ENCODE measurements at regions not wholly inside any gene's neighbourhood (a gene's known extent, or its start where the extent isn't known, plus 50 kb on each side); places are given as distances from the start of the nearest gene placed in this dataset.

DNA sequence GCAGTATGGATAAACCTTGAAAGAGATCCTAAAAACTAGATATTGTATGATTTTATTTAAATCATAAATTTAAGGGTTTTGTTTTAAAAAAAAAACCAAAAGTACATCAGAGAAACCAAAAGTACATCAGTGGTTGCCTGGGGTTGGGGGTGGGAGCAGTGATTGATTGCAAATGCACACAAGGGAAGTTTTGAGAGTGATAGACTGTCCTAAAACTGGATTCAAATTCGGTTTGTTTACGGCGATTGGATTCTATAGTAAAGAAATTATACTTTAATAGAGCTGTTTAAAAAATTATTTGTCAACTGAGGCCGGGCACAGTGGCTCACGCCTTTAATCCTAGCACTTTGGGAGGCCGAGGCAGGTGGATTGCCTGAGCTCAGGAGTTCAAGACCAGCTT, 179.8 kb downstream of the METTL4 start:
- Histone ChIP-seq H3K27ac (ENCODE audit: low read depth in 1 of 2, low read length in 2 of 2) (no peak overlapping the region), H3K27me3 (ENCODE audit: control insufficient read depth in 4 of 4, insufficient read depth in 4 of 4, low read length in 3 of 4) (no peaks in the 10 kb centered on the region), H3K36me3 (ENCODE audit: control insufficient read depth in 4 of 4, insufficient read depth in 3 of 4, low read depth in 1 of 4, low read length in 3 of 4) (no peaks in the 10 kb centered on the region), H3K4me3 (ENCODE audit: low read depth in 1 of 3, low read length in 3 of 3) (no peak overlapping the region), H3K9me3 (ENCODE audit: control insufficient read depth in 4 of 4, low read length in 3 of 4) (no peaks in the 10 kb centered on the region), H3K9ac (ENCODE audit: low read depth in 1 of 2, low read length in 2 of 2) (no peak overlapping the region), H3K4me1 (ENCODE audit: control insufficient read depth in 4 of 4, insufficient read depth in 4 of 4, low read length in 3 of 4) (no peaks in the 10 kb centered on the region)
- DNase-seq (ENCODE audit: low spot score): no peak
- 72% methylated on average over 6 of the region's 6 CpGs for WGBS
- TF ChIP-seq TAF1 (conservative IDR thresholded peaks at IDR 0.05) (no peak), FOXA2 (IDR thresholded peaks at IDR 0.05) (no peak), RAD21 (IDR thresholded peaks at IDR 0.05) (no peak), EGR1 (IDR thresholded peaks at IDR 0.05; ENCODE audit: low read depth in 2 of 2) (no peak), YY1 (IDR thresholded peaks at IDR 0.05) (no peak), SP1 (IDR thresholded peaks at IDR 0.05) (no peak), FOXA1 (IDR thresholded peaks at IDR 0.05) (no peak), HNF4A (conservative IDR thresholded peaks at IDR 0.05) (no peak), RXRA (IDR thresholded peaks at IDR 0.05) (no peak), JUND (IDR thresholded peaks at IDR 0.05) (no peak), GABPA (IDR thresholded peaks at IDR 0.05 in 1 of 2, conservative IDR thresholded peaks at IDR 0.05 in 1 of 2) (no peak), HNF4G (IDR thresholded peaks at IDR 0.05) (no peak), NR2F2 (IDR thresholded peaks at IDR 0.05) (no peak)
- TF ChIP-seq, protein P1, sequence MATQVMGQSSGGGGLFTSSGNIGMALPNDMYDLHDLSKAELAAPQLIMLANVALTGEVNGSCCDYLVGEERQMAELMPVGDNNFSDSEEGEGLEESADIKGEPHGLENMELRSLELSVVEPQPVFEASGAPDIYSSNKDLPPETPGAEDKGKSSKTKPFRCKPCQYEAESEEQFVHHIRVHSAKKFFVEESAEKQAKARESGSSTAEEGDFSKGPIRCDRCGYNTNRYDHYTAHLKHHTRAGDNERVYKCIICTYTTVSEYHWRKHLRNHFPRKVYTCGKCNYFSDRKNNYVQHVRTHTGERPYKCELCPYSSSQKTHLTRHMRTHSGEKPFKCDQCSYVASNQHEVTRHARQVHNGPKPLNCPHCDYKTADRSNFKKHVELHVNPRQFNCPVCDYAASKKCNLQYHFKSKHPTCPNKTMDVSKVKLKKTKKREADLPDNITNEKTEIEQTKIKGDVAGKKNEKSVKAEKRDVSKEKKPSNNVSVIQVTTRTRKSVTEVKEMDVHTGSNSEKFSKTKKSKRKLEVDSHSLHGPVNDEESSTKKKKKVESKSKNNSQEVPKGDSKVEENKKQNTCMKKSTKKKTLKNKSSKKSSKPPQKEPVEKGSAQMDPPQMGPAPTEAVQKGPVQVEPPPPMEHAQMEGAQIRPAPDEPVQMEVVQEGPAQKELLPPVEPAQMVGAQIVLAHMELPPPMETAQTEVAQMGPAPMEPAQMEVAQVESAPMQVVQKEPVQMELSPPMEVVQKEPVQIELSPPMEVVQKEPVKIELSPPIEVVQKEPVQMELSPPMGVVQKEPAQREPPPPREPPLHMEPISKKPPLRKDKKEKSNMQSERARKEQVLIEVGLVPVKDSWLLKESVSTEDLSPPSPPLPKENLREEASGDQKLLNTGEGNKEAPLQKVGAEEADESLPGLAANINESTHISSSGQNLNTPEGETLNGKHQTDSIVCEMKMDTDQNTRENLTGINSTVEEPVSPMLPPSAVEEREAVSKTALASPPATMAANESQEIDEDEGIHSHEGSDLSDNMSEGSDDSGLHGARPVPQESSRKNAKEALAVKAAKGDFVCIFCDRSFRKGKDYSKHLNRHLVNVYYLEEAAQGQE (IDR thresholded peaks at IDR 0.05): no peak
- TF ChIP-seq, protein P2, sequence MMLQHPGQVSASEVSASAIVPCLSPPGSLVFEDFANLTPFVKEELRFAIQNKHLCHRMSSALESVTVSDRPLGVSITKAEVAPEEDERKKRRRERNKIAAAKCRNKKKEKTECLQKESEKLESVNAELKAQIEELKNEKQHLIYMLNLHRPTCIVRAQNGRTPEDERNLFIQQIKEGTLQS (IDR thresholded peaks at IDR 0.05): no peak
- TF ChIP-seq, protein P3, sequence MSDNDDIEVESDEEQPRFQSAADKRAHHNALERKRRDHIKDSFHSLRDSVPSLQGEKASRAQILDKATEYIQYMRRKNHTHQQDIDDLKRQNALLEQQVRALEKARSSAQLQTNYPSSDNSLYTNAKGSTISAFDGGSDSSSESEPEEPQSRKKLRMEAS (IDR thresholded peaks at IDR 0.05): no peak
- TF ChIP-seq, protein P4, sequence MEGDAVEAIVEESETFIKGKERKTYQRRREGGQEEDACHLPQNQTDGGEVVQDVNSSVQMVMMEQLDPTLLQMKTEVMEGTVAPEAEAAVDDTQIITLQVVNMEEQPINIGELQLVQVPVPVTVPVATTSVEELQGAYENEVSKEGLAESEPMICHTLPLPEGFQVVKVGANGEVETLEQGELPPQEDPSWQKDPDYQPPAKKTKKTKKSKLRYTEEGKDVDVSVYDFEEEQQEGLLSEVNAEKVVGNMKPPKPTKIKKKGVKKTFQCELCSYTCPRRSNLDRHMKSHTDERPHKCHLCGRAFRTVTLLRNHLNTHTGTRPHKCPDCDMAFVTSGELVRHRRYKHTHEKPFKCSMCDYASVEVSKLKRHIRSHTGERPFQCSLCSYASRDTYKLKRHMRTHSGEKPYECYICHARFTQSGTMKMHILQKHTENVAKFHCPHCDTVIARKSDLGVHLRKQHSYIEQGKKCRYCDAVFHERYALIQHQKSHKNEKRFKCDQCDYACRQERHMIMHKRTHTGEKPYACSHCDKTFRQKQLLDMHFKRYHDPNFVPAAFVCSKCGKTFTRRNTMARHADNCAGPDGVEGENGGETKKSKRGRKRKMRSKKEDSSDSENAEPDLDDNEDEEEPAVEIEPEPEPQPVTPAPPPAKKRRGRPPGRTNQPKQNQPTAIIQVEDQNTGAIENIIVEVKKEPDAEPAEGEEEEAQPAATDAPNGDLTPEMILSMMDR (IDR thresholded peaks at IDR 0.05; ENCODE audit: low read depth, low read length, missing input control): no peak
- TF ChIP-seq, protein P5, sequence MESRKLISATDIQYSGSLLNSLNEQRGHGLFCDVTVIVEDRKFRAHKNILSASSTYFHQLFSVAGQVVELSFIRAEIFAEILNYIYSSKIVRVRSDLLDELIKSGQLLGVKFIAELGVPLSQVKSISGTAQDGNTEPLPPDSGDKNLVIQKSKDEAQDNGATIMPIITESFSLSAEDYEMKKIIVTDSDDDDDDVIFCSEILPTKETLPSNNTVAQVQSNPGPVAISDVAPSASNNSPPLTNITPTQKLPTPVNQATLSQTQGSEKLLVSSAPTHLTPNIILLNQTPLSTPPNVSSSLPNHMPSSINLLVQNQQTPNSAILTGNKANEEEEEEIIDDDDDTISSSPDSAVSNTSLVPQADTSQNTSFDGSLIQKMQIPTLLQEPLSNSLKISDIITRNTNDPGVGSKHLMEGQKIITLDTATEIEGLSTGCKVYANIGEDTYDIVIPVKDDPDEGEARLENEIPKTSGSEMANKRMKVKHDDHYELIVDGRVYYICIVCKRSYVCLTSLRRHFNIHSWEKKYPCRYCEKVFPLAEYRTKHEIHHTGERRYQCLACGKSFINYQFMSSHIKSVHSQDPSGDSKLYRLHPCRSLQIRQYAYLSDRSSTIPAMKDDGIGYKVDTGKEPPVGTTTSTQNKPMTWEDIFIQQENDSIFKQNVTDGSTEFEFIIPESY (IDR thresholded peaks at IDR 0.05): no peak
